GM12865 (cell line): ENCODE measurements at regions not wholly inside any gene's neighbourhood (a gene's known extent, or its start where the extent isn't known, plus 50 kb on each side); places are given as distances from the start of the nearest gene placed in this dataset.
"Not testable (repeated sequence)": the region's sequence is repeated elsewhere in the genome, so short reads cannot be mapped to it uniquely, and the experiment has no call there.

Experiments
- DNase-seq: peaks from one replicate; pipeline ENCODE4 v3.0.0; 2010; ENCODE audit warnings: low read depth
- H3K4me3 ChIP-seq: 2 replicates; pipeline ENCODE4 v1.5.1; 2011; ENCODE audit warnings: mild to moderate bottlenecking, low read depth, low read length, control low read depth
- TF ChIP-seq, protein P1 (sequence below): IDR thresholded peaks from 2 replicates; pipeline ENCODE4 v1.5.1; 2011; ENCODE audit warnings: low read length, control low read depth, low read depth, inconsistent platforms; ENCODE audit not compliant: insufficient read depth; ENCODE audit errors: missing control alignments

GRCh38 chr10:9951481-9952257, 1066.0 kb upstream of the CELF2 start:
- DNase-seq: no peak
- H3K4me3 ChIP-seq: no peak overlapping the region
- TF ChIP-seq, protein P1, sequence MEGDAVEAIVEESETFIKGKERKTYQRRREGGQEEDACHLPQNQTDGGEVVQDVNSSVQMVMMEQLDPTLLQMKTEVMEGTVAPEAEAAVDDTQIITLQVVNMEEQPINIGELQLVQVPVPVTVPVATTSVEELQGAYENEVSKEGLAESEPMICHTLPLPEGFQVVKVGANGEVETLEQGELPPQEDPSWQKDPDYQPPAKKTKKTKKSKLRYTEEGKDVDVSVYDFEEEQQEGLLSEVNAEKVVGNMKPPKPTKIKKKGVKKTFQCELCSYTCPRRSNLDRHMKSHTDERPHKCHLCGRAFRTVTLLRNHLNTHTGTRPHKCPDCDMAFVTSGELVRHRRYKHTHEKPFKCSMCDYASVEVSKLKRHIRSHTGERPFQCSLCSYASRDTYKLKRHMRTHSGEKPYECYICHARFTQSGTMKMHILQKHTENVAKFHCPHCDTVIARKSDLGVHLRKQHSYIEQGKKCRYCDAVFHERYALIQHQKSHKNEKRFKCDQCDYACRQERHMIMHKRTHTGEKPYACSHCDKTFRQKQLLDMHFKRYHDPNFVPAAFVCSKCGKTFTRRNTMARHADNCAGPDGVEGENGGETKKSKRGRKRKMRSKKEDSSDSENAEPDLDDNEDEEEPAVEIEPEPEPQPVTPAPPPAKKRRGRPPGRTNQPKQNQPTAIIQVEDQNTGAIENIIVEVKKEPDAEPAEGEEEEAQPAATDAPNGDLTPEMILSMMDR: no peak

DNA sequence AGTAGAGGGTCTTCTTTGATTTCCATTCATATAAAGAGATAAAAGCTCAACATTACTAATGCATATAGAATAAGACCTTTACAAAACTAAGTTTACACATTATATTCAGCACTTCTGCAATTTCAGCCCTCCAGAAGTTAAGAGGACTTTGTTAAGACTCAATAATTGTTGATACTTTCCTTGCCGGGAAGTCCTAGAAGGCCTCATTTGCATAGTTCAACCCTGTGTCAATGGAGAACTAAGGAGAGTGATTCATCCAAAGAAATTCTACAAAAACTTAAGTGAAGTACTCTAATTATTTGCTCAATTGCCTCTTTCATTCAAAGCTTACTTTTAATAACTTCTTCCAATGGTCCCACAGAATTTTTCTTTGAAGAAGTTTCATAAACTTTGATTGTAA, 1060.3 kb upstream of the CELF2 start:
- no peak for DNase-seq
- TF ChIP-seq, protein P1: no peak
- H3K4me3 ChIP-seq: no peak overlapping the region

GRCh38 chr10:9957876-9958275, 1059.8 kb upstream of the CELF2 start:
- not testable (repeated sequence) for DNase-seq, H3K4me3 ChIP-seq

GRCh38 chr10:9965341-9965740, 1052.3 kb upstream of the CELF2 start:
- no peak for DNase-seq
- no peak overlapping the region for H3K4me3 ChIP-seq
- TF ChIP-seq, protein P1: no peak

DNA sequence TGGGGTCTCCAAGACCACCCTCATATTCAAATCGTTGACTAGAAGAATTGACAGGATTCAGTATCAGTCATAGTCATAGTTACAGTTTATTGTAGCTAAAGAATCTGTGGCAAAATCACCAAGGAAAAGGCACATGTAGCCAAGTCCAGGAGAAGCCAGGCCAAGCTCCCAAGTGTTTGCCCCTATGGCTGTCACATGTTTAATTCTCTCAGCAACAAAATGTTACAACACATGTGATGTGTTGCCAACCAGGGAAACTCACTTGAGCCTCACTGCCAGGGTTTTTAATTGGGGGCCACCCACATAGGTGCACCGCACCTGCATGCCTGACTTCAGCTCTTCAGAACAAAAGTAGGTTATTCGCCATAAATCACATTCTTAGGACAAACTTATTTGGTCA, 1030.9 kb upstream of the CELF2 start:
- TF ChIP-seq, protein P1: no peak
- no peak overlapping the region for H3K4me3 ChIP-seq
- DNase-seq: no peak

DNA sequence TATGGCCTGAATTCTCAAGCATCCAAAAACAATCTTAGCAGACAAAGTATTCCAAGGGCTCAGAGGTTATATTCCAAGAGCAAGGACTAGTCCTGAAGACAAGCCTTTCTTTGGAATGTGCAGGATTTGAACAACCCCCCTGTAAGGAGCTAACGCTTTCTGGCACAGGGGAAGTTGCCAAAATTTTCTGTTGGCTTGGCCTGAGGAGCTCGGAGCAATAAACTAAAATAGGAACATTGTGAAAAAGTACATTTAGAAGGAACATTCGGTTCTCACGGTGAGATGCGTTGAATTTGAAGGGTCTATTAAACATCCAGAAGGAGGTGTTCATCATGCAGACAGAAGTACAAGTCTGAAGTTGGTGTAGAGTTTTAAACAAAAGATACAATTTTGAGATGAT, 1030.5 kb upstream of the CELF2 start:
- no peak overlapping the region for H3K4me3 ChIP-seq
- TF ChIP-seq, protein P1: no peak

DNA sequence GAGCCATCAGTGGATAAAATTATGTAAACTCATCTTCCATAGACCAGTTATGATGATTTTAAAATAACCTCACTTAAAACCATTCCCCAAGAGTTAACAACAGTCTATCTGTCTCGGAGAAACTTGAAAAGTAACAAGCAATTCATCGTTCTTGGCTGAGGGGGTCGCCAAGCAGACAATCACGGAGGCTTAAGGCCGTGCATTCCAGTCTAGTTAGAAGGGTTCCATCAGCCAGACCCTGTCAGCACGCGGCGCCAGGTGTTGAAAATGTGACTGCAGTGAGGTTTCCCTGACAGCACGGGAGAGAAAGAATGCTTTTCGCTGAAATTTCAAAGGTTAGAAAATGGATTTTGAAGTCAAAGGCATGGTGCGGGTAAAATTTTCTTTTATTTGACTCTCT, 1025.0 kb upstream of the CELF2 start:
- TF ChIP-seq, protein P1: no peak
- no peak for DNase-seq
- no peak overlapping the region for H3K4me3 ChIP-seq

More for the DNA sequence above, 1030.5 kb upstream of the CELF2 start:
- DNase-seq: no peak
